HepG2 (cell line): ENCODE measurements at regions not wholly inside any gene's neighbourhood (a gene's known extent, or its start where the extent isn't known, plus 50 kb on each side); places are given as distances from the start of the nearest gene placed in this dataset.

Source experiments
- AGO2 ChIP-seq: fragments of 200-400 bp; formaldehyde crosslinking; optimal IDR thresholded peaks from 2 replicates; pipeline ENCODE3; 2017; ENCODE audit warnings: mild to moderate bottlenecking, low read depth, low read length, moderate library complexity
- ARID4A ChIP-seq: sonication (generic); formaldehyde crosslinking; IDR thresholded peaks from 2 replicates; pipeline ENCODE4 v1.5.0; 2020; ENCODE audit warnings: mild to moderate bottlenecking, missing genetic modification reagents, borderline replicate concordance
- HNF4A ChIP-seq: sonication (generic); formaldehyde crosslinking; IDR thresholded peaks from 2 replicates; pipeline ENCODE4 v1.4.0; 2020; ENCODE audit warnings: missing genetic modification reagents
- HNRNPK ChIP-seq: fragments of 200-400 bp; formaldehyde crosslinking; IDR thresholded peaks from 2 replicates; pipeline ENCODE4 v1.6.1; 2018; ENCODE audit warnings: low read length, low read depth, moderate library complexity, mild to moderate bottlenecking; ENCODE audit not compliant: poor library complexity, severe bottlenecking
- NFIB ChIP-seq: sonication (generic); formaldehyde crosslinking; IDR thresholded peaks from 2 replicates; pipeline ENCODE4 v1.9.0; 2021; ENCODE audit warnings: missing genetic modification reagents, mild to moderate bottlenecking, borderline replicate concordance
- SAP130 ChIP-seq: IDR thresholded peaks from 2 replicates; pipeline ENCODE4 v1.6.1; 2016; ENCODE audit warnings: low read depth
- SKIL ChIP-seq: sonication (generic); formaldehyde crosslinking; IDR thresholded peaks from 2 replicates; pipeline ENCODE4 v1.8.0; 2022; ENCODE audit warnings: missing genetic modification reagents, mild to moderate bottlenecking, moderate library complexity, borderline replicate concordance
- TARDBP ChIP-seq: sonication (generic); formaldehyde crosslinking; IDR thresholded peaks from 2 replicates; pipeline ENCODE4 v1.8.0; 2022; ENCODE audit warnings: mild to moderate bottlenecking, missing genetic modification reagents
- TCF7 ChIP-seq: sonication (generic); IDR thresholded peaks from 2 replicates; pipeline ENCODE4 v1.6.1; 2016; ENCODE audit warnings: antibody characterized with exemption, low read depth
- TGIF2 ChIP-seq: IDR thresholded peaks from 2 replicates; pipeline ENCODE4 v1.6.1; 2016; ENCODE audit warnings: control low read depth, missing compliant biosample characterization
- ZBTB7A ChIP-seq: sonication (generic); formaldehyde crosslinking; IDR thresholded peaks from 2 replicates; pipeline ENCODE4 v1.8.0; 2022; ENCODE audit warnings: mild to moderate bottlenecking, missing genetic modification reagents
- ZMYM4 ChIP-seq: sonication (generic); formaldehyde crosslinking; IDR thresholded peaks from 2 replicates; pipeline ENCODE4 v1.8.1; 2023; ENCODE audit warnings: mild to moderate bottlenecking, missing genetic modification reagents

- TF ChIP-seq ARID4A: peak; percentile 42
- 0 out of 2 replicates have a peak, but pooled peaks have one; percentile 35 for TF ChIP-seq TARDBP (CRISPR knock-in tag)
- no peak for TF ChIP-seq TGIF2 (CRISPR knock-in tag)
- peak; percentile 7; the same call in 1 of the 2 replicates for TF ChIP-seq ZMYM4 (CRISPR knock-in tag)
- TF ChIP-seq TCF7: no peak
- TF ChIP-seq ZBTB7A (CRISPR knock-in tag): no peak
- TF ChIP-seq NFIB (CRISPR knock-in tag): no peak
- TF ChIP-seq AGO2: no peak
- peak; percentile 68 for TF ChIP-seq SAP130 (CRISPR knock-in tag)
- TF ChIP-seq HNRNPK: peak; percentile 33
- no peak for TF ChIP-seq SKIL (CRISPR knock-in tag)
- TF ChIP-seq HNF4A: peak; percentile 43
Observed at GRCh38 chr12:124480469-124481256, 86.7 kb downstream of the NCOR2 start (continued).
